ENCODE measurements at regions not wholly inside any gene's neighbourhood (a gene's known extent, or its start where the extent isn't known, plus 50 kb on each side); places are given as distances from the start of the nearest gene placed in this dataset.
A peak's percentile ranks its signal among the peaks of the same experiment; 100 is the strongest.

DNA sequence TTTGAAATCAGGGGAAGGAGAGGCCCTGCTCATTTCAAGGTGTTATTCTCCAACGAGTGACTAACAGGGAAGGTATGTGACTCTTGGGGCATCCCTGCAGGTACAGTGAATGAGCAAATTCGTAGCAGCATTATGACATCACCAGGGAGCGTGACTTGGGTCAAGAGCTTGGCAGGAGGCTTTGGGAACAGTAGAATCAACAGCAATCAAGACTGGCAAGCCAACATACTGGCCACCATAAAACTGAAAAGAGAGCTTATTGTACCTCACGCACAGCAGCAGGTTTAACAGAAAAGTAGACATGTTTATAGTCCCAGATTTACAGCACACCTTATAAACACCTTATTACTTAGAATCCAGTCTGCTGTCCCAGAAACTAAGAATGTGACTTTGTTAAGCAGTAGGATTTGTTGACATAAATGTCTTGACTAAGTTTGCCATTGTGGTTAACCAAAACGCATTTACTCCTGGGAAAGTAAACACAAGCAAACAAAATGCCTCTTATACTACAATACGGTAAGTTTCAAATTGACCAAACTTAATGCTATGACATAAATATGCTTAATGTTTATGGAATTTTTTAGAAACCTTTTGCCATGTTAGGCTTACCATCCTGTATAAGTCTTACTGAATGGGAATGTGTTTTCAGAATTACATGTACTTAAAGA, 297.8 kb downstream of the NPR3 start:
- Mint-ChIP-seq H3K27me3 (ENCODE audit: insufficient read depth) (no peaks in the 10 kb centered on the region), H3K36me3 (ENCODE audit: low read depth) (no peaks in the 10 kb centered on the region), H3K4me3 (no peak overlapping the region), H3K4me1 (peaks cover 6% of the 10 kb centered on the region), H3K9me3 (peaks cover 10% of the 10 kb centered on the region), H3K27ac (peak overlapping the region; percentile 84)
- H3K4me1 ChIP-seq (ENCODE audit: control insufficient read depth, insufficient read depth, low read length): no peaks in the 10 kb centered on the region
- WGBS, 2 experiments (ENCODE audit: insufficient coverage in 1 of 2, insufficient read length in 1 of 2): 68 to 85% methylated on average over 3 to 6 of the region's 6 CpGs
- no peak overlapping the region for H3K4me3 ChIP-seq (ENCODE audit: low read length)
- H3K9me3 ChIP-seq (ENCODE audit: control insufficient read depth, low read length): peaks cover 22% of the 10 kb centered on the region
- no peaks in the 10 kb centered on the region for H3K27me3 ChIP-seq (ENCODE audit: control insufficient read depth, insufficient read depth, low read length, poor library complexity, severe bottlenecking)
- no peak overlapping the region for H3K9ac ChIP-seq (ENCODE audit: extremely low read depth, low read length, poor library complexity, severe bottlenecking)
- TF ChIP-seq, protein P1, sequence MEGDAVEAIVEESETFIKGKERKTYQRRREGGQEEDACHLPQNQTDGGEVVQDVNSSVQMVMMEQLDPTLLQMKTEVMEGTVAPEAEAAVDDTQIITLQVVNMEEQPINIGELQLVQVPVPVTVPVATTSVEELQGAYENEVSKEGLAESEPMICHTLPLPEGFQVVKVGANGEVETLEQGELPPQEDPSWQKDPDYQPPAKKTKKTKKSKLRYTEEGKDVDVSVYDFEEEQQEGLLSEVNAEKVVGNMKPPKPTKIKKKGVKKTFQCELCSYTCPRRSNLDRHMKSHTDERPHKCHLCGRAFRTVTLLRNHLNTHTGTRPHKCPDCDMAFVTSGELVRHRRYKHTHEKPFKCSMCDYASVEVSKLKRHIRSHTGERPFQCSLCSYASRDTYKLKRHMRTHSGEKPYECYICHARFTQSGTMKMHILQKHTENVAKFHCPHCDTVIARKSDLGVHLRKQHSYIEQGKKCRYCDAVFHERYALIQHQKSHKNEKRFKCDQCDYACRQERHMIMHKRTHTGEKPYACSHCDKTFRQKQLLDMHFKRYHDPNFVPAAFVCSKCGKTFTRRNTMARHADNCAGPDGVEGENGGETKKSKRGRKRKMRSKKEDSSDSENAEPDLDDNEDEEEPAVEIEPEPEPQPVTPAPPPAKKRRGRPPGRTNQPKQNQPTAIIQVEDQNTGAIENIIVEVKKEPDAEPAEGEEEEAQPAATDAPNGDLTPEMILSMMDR (conservative IDR thresholded peaks at IDR 0.05): no peak
- H3K27ac ChIP-seq (ENCODE audit: low read depth, low read length): no peak overlapping the region
- DNase-seq: peak; percentile 80
- no peaks in the 10 kb centered on the region for H3K36me3 ChIP-seq (ENCODE audit: control insufficient read depth, insufficient read depth, low read length)

DNA sequence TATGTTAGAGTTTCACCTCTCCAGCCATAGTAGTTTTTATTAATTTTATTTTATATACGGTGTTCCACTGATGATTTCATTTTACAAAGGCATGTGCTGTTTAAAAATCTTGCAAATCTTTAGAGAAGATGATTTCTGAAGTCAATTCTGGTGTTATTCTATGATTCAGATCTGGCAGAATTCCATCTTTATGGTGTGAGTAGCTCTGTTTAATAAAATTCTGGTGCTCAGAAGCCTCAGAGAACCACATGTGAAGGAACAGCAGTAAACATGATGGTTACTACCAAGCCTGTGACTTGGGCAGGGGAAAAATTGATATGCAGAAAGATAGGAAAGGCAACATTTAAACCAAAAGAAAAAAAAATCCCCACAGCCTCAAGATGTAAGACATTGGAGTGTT, 299.7 kb downstream of the NPR3 start:
- no peaks in the 10 kb centered on the region for H3K4me1 ChIP-seq (ENCODE audit: control insufficient read depth, insufficient read depth, low read length)
- Mint-ChIP-seq H3K27ac (no peak overlapping the region), H3K36me3 (ENCODE audit: low read depth) (peaks cover 2% of the 10 kb centered on the region), H3K9me3 (peaks cover 12% of the 10 kb centered on the region), H3K27me3 (ENCODE audit: insufficient read depth) (no peaks in the 10 kb centered on the region), H3K4me1 (peaks cover 6% of the 10 kb centered on the region), H3K4me3 (no peak overlapping the region)
- H3K27ac ChIP-seq (ENCODE audit: low read depth, low read length): no peak overlapping the region
- no peak overlapping the region for H3K9ac ChIP-seq (ENCODE audit: extremely low read depth, low read length, poor library complexity, severe bottlenecking)
- no peaks in the 10 kb centered on the region for H3K27me3 ChIP-seq (ENCODE audit: control insufficient read depth, insufficient read depth, low read length, poor library complexity, severe bottlenecking)
- DNase-seq: no peak
- no peaks in the 10 kb centered on the region for H3K36me3 ChIP-seq (ENCODE audit: control insufficient read depth, insufficient read depth, low read length)
- no peak overlapping the region for H3K4me3 ChIP-seq (ENCODE audit: low read length)
- TF ChIP-seq, protein P1 (conservative IDR thresholded peaks at IDR 0.05): no peak
- WGBS, 2 experiments (ENCODE audit: insufficient coverage in 1 of 2, insufficient read length in 1 of 2): 88 to 100% methylated on average over 1 of the region's 1 CpG
- H3K9me3 ChIP-seq (ENCODE audit: control insufficient read depth, low read length): peaks cover 17% of the 10 kb centered on the region

- Mint-ChIP-seq H3K27me3 (ENCODE audit: insufficient read depth) (no peaks in the 10 kb centered on the region), H3K9me3 (peaks cover 10% of the 10 kb centered on the region), H3K4me3 (no peak overlapping the region), H3K4me1 (peaks cover 6% of the 10 kb centered on the region), H3K36me3 (ENCODE audit: low read depth) (peaks cover 2% of the 10 kb centered on the region), H3K27ac (no peak overlapping the region)
- no peak overlapping the region for H3K9ac ChIP-seq (ENCODE audit: extremely low read depth, low read length, poor library complexity, severe bottlenecking)
- H3K4me3 ChIP-seq (ENCODE audit: low read length): no peak overlapping the region
- no peaks in the 10 kb centered on the region for H3K36me3 ChIP-seq (ENCODE audit: control insufficient read depth, insufficient read depth, low read length)
- peaks cover 14% of the 10 kb centered on the region for H3K9me3 ChIP-seq (ENCODE audit: control insufficient read depth, low read length)
- TF ChIP-seq, protein P1 (conservative IDR thresholded peaks at IDR 0.05): no peak
- no peaks in the 10 kb centered on the region for H3K27me3 ChIP-seq (ENCODE audit: control insufficient read depth, insufficient read depth, low read length, poor library complexity, severe bottlenecking)
- no peak for DNase-seq
- H3K4me1 ChIP-seq (ENCODE audit: control insufficient read depth, insufficient read depth, low read length): no peaks in the 10 kb centered on the region
- no peak overlapping the region for H3K27ac ChIP-seq (ENCODE audit: low read depth, low read length)
Measured at GRCh38 chr5:33011801-33012200, 300.7 kb downstream of the NPR3 start.
